Left forelimb (tissue), 1 donor: ENCODE measurements at regions not wholly inside any gene's neighbourhood (a gene's known extent, or its start where the extent isn't known, plus 50 kb on each side); places are given as distances from the start of the nearest gene placed in this dataset.

Source experiments
- DNase-seq: peaks from one replicate; pipeline ENCODE4 v3.0.0-alpha.2; 2018; ENCODE audit warnings: low spot score

- DNase-seq: no peak
Measured at GRCh38 chr17:70875729-70876310, 706.5 kb downstream of the KCNJ2 start.

- DNase-seq: no peak
Measured at GRCh38 chr17:70878879-70879278, 709.5 kb downstream of the KCNJ2 start.

DNA sequence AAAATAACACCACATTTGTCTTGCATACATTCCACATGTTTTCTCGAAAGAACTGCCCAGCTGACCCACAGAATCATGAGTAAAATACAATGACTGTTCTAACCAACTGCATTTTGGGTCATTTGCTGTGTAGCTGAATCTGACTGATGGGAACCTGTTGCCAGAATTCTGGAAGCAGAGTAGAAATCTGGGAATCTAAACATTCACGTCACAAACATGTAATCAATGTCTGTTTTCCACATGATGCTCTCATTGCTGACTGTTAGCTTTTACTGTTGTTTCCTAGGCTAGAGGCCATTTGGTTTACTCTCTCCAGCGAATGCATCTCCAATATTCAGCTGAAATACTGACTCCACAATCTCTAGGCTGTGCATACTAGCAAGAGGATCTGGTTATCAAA, 710.1 kb downstream of the KCNJ2 start:
- no peak for DNase-seq

GRCh38 chr17:70881093-70881492, 711.8 kb downstream of the KCNJ2 start:
- DNase-seq: no peak

DNA sequence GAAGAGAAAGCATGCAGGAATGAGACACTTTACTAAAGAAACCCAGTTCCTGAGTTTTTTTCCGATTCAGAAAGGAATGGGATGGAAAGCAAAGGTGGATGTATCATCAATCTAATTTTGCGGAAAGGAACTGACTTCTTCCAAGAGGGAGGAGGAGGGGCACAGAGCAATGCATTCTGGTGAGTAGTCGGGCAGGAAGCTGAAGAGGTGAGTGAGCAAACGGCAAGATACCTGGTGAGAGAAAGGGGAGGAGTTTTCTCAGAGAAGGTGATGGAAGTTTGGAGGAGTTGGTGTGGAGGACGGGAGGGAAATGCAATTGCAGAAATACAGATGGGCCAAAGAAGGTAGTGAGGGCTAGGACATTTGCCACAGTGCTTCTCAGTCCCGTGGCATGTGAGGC, 713.2 kb downstream of the KCNJ2 start:
- no peak for DNase-seq

GRCh38 chr17:70886648-70887047, 717.3 kb downstream of the KCNJ2 start:
- DNase-seq: no peak

DNA sequence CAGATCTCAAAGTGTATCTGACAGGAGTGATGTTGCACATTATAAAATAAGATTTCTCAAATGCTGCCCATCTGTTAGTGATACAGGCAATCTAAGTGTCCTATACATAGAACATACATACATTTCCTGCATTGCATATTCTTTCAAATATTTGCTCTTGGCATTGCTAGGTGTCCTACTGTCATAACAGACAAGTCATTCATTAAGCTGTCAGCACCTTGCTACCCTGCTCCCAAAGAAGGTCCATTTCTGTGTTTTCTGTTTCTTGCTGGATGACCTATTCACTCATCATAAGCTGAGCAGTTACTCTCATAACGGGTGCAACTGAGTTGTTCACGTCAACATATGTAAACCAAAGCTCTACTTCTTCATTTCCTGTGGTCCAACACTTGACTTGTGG, 719.0 kb downstream of the KCNJ2 start:
- DNase-seq: no peak

DNA sequence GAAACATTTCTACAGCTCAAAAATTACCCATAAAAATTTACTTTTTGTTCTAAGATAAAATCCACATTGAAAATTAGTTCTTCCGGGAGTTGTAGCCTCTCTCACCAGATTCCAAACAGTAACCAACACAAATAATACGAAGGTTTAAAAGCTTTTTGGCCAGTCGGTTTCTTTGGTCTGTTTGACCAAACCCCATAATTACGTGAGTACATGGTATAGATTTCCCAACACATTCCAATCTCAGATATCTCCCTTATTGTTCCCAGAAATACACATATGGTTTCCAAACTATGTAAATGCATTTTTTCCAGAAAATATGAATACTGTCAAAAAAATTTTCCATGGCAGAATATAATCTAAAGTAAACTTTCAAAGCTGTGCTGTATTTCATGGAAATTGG, 722.0 kb downstream of the KCNJ2 start:
- DNase-seq: no peak

DNA sequence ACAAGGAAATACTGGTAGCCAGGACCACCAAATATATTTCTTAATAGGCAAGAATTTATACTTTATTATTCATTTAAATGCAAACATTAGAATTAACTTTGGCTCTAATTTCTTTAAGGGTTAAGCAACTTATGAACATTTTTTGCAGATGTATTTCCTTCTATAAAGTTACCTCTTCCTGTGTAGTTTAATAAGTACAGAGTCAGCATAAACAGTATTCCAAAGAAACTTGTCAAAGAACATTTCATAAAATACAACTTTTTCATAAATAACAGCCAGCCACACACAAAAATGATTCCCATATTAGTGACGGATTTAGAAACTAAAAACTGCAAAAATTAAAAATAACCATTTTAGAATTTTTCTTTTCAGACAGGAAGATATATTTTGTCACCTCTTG, 723.2 kb downstream of the KCNJ2 start:
- DNase-seq: no peak

DNA sequence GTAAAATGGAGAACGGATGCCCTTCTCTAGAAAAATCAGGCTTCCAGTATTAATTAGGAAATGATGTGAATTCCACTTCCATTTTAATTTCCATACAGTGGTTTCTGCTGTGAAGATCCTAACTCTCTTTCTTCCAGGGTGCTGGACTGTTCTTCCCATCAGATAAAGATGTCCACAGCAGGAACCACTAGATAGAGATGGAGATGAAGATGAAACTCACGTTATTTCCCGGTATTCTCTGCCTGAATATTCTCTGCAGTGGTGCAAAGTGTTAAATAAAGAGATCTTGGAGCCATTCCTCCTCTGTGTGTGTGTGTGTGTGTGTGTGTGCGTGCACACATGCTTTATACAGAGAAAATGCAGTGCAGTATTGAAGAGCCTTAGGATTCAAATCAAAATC, 727.5 kb downstream of the KCNJ2 start:
- no peak for DNase-seq

- no peak for DNase-seq
Measured at GRCh38 chr17:70897446-70897845, 728.1 kb downstream of the KCNJ2 start.

DNA sequence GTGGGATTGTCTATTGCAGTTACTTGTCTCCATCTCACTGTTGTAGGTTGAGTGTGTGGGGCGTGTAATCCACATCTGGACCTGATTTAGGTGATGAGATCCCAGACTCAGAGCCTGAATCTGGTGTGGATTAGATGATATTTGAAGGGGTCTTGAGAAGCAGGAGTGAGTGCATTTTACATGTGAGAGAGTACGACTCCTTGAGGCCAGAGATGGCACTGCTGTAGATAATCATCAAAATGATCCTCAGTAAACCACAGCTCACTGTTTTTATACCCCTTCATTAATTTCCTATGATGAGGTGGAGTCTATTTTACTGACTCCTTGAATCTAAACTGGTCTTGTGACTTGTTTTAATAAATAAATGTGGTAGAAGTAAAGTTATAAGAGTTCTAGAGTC, 732.5 kb downstream of the KCNJ2 start:
- no peak for DNase-seq

GRCh38 chr17:70905796-70906195, 736.5 kb downstream of the KCNJ2 start:
- no peak for DNase-seq

DNA sequence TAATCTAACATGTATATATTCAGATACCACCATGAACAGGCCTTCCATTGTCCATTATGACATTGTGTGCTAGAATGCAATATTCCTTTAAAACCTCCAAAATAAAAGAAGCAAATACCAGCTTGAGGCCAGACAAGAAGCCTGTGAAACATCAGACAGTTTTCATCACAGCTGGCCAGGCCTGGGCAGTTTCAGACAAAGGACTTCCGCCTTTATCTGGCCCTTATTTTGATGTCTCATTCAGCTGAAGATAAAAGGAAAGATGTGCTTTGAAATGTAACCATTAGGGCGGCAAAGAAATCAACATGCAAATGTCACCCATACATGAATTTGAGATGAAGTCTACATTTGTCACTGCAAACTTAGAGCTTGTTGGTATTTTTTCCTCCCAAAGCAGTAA, 737.5 kb downstream of the KCNJ2 start:
- no peak for DNase-seq

GRCh38 chr17:70912716-70913485, 743.6 kb downstream of the KCNJ2 start:
- no peak for DNase-seq

DNA sequence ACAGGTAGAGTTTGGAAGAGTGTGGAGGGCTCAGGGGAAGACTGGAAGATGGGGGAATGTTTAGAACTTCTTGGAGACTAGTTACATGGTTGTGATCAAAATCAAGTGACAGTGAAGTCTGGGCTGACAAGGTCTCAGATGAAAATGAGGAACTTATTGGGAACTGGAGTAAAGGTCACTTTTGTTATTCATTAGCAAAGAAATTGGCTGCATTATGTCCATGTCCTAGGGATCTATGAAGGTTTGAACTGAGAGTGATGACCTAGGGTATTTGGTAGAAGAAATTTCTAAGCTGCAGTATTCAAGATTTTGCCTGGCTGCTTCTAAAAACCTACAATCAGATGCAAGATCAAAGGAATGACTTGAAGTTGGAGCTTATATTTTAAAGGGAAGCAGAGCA, 747.1 kb downstream of the KCNJ2 start:
- DNase-seq: no peak

- no peak for DNase-seq
Measured at GRCh38 chr17:70919241-70919640, 749.9 kb downstream of the KCNJ2 start.

- DNase-seq: no peak
Measured at GRCh38 chr17:70920416-70920815, 751.1 kb downstream of the KCNJ2 start.

DNA sequence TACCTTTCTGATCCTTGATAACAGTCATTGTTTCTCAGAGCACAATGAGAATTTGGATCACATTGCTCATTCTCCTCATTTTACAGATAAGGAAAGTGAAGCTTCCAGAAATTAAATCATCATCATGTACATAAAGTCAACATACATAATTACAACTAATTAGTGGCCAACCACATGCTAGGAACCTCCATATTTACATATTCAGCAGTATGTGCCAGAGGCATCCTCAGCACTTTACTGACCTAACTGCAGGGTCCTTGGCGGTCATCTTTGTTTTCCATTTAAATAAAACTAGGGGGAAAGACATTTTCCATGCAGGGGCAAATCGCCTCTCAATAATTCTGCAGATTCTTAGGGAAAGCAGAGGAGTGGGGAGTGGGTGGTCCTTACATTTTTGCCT, 752.9 kb downstream of the KCNJ2 start:
- no peak for DNase-seq

DNA sequence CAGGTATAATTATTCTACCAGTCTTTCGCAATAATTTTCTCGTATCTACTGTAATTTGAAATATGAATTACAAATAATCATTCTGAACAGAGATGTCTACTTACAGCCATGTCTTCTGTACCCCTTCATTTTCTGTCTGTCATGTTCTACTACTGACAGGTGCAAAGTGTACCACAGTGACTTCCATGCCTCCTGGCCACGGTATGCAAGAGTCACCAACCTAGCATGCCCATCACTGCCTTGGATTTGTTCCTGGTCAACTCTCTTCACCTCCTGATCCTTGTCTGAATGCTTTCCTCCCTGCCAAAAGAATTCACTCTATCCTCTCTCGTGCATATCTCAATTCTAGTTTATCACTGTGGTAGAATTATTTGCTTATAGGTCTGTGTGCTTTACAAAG, 755.4 kb downstream of the KCNJ2 start:
- no peak for DNase-seq

DNA sequence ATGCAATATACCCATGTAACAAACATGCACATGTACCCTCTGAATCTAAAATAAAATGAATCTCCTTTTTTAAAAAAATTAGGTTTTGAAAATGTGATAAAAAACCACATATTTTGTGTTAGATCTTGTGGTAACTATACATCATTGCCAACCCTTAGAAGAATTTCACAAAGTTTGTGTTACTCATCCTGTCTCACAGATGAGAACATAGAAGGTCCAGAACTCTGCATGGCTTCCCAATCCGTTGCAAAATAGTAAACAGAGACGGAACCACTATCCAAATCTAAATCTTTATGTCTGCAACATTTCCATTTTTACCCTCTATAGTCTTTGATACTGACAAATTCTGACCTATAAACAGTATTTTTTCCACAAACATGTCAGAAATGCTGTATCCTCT, 759.9 kb downstream of the KCNJ2 start:
- no peak for DNase-seq

DNA sequence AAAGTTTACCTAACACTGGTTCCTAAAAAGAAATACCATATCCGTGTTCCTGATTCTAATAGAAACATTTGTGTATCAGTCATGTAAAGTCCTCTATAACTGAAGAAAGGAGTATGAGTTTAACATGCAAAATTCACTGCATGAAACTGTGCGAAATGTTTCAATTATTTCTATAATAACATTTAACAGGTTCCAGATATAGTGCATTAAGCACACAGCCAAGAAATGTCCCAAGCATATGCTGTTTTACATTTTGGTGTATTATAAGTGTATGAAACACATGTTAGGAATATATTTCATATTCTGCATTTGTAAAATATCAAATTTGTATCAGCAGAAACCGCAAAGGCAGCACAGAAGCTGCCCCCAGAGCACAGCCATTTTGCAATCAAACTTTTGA, 764.9 kb downstream of the KCNJ2 start:
- DNase-seq: no peak

DNA sequence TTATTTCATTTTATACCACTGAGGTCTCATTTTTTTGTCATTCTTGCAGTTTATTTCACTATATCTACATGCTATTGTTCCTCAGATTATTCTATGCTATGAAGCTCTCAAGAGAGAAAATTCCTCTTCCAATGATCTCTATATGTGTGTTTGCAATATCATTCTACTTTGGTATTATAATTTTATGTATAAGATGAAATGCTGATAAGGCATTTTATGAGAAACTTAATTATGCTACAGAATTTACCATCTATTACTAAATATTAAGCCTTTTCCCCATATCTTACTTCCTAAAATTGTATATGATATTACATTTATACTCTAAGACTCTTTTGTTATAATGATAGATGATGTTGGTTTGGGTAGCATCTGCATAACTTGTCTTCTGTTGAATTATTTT, 765.5 kb downstream of the KCNJ2 start:
- no peak for DNase-seq

GRCh38 chr17:70936724-70937123, 767.4 kb downstream of the KCNJ2 start:
- no peak for DNase-seq
